Kidney (tissue), 13 donors: ENCODE measurements at regions not wholly inside any gene's neighbourhood (a gene's known extent, or its start where the extent isn't known, plus 50 kb on each side); places are given as distances from the start of the nearest gene placed in this dataset.

Experiments used
- DNase-seq, 5 donors: peaks; one replicate each; pipeline ENCODE4 v3.0.0-alpha.2; 2013 to 2020
- FAIRE-seq: peaks from 2 replicates; lab custom pipeline; 2012; peaks lifted over from hg19 to GRCh38; lab: Jason Lieb, UNC
- H3K27ac ChIP-seq, 2 donors: one replicate each; pipeline ENCODE4 v1.7.0; 2013; ENCODE audit warnings: low read depth in 2 of 2, low read length in 2 of 2, inconsistent platforms in 1 of 2
- H3K27me3 ChIP-seq: one replicate; pipeline ENCODE4 v1.7.1; 2013; ENCODE audit warnings: low read length, inconsistent platforms; ENCODE audit not compliant: control insufficient read depth, insufficient read depth
- H3K36me3 ChIP-seq, 3 donors: one replicate each; pipeline versions ENCODE4 v1.7.0 to v1.7.1; 2013; ENCODE audit warnings: low read length in 3 of 3, control low read depth in 1 of 3, inconsistent platforms in 1 of 3; ENCODE audit not compliant: insufficient read depth in 3 of 3, control insufficient read depth in 2 of 3
- H3K4me1 ChIP-seq, 3 donors: one replicate each; pipeline versions ENCODE4 v1.7.0 to v1.7.1; 2013; ENCODE audit warnings: low read length in 3 of 3, inconsistent platforms in 1 of 3, low read depth in 1 of 3; ENCODE audit not compliant: control insufficient read depth in 2 of 3, insufficient read depth in 2 of 3
- H3K4me3 ChIP-seq, 3 donors: one replicate each; pipeline versions ENCODE4 v1.7.0 to v1.8.1; 2013; ENCODE audit warnings: low read length in 3 of 3, control low read depth in 1 of 3, inconsistent platforms in 1 of 3
- H3K9ac ChIP-seq, 3 donors: one replicate each; pipeline versions ENCODE4 v1.7.0 to v1.7.1; 2013; ENCODE audit warnings: low read length in 3 of 3, control low read depth in 1 of 3, inconsistent platforms in 1 of 3
- H3K9me3 ChIP-seq, 3 donors: one replicate each; pipeline versions ENCODE4 v1.7.0 to v1.7.1; 2013; ENCODE audit warnings: low read length in 3 of 3, control low read depth in 1 of 3, inconsistent platforms in 1 of 3; ENCODE audit not compliant: control insufficient read depth in 2 of 3, insufficient read depth in 1 of 3
- intact Hi-C: fragments of 100-400 bp; cut with DNase I; formaldehyde crosslinking; loops from one replicate; pipeline ENCODE4 v1.11.1; 2022
- TF ChIP-seq, protein P1 (sequence below): IDR thresholded peaks from 3 replicates; pipeline ENCODE4 v1.5.1; 2012; ENCODE audit warnings: mild to moderate bottlenecking, moderate library complexity, borderline replicate concordance; ENCODE audit not compliant: insufficient read depth; ENCODE audit errors: extremely low read depth
- donor health status: control.
- donor health status: control.
- donor health status: control.
- donor health status: control.
- donor health status: control.
- donor health status: DM: yes; HTN: yes; CAD: no.
- donor health status: Normal renal cell carcinoma (clear cell type).

DNA sequence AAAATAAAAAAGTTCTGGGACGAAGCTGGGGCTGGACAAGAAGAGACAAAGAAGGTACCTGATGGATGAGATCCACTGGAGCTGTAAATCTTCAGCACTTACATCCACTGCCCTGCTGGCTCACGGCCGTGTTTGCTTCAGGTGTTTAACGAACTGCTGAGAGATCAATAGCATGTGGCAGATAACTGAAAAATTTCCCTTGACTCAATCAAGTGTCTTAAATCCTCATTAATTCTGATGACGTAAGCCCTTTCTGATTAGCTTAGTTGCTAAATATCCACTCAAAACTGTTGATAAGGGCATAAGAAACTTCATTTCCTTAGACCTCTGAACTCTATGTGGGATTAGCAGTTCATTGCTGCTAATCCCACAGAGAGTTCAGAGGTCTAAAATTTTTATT lies 354.2 kb upstream of the HS3ST1 start:
- Histone ChIP-seq H3K4me1 (no peaks in the 10 kb centered on the region), H3K9me3 (peaks cover 0 to 3% (median 0%) of the 10 kb centered on the region in 3 donors), H3K4me3 (no peak overlapping the region), H3K27ac (no peak overlapping the region), H3K27me3 (no peaks in the 10 kb centered on the region), H3K36me3 (no peaks in the 10 kb centered on the region), H3K9ac (no peak overlapping the region)
- no peak for FAIRE-seq
- TF ChIP-seq, protein P1, sequence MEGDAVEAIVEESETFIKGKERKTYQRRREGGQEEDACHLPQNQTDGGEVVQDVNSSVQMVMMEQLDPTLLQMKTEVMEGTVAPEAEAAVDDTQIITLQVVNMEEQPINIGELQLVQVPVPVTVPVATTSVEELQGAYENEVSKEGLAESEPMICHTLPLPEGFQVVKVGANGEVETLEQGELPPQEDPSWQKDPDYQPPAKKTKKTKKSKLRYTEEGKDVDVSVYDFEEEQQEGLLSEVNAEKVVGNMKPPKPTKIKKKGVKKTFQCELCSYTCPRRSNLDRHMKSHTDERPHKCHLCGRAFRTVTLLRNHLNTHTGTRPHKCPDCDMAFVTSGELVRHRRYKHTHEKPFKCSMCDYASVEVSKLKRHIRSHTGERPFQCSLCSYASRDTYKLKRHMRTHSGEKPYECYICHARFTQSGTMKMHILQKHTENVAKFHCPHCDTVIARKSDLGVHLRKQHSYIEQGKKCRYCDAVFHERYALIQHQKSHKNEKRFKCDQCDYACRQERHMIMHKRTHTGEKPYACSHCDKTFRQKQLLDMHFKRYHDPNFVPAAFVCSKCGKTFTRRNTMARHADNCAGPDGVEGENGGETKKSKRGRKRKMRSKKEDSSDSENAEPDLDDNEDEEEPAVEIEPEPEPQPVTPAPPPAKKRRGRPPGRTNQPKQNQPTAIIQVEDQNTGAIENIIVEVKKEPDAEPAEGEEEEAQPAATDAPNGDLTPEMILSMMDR: no peak
- DNase-seq: no peak
- intact Hi-C loops: no loop called here

DNA sequence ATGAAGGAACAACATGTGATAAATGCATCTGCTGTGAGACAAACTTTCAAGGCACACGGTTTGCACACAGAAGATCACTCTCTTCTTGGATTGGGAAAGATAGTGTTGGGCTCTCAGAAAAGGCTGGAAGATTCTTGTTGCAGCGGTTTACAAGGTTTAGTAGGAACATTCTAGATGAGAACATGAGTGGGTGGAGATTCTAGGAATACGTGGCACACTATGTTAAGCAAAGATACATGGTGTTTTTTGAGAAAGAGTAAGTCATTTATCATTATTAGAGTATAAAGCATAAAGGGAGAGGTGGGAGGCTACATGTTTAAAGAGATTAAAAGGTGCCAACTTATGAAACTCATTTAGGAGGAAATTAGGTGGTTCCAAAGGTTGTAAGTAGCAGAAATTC lies 348.8 kb upstream of the HS3ST1 start:
- Histone ChIP-seq H3K9me3 (peaks cover 0 to 3% (median 0%) of the 10 kb centered on the region in 3 donors), H3K4me1 (no peaks in the 10 kb centered on the region), H3K36me3 (no peaks in the 10 kb centered on the region), H3K27ac (no peak overlapping the region), H3K27me3 (no peaks in the 10 kb centered on the region), H3K9ac (no peak overlapping the region), H3K4me3 (no peak overlapping the region)
- FAIRE-seq (no peak), DNase-seq (no peak)
- intact Hi-C loops: no loop called here
- TF ChIP-seq, protein P1: no peak

DNA sequence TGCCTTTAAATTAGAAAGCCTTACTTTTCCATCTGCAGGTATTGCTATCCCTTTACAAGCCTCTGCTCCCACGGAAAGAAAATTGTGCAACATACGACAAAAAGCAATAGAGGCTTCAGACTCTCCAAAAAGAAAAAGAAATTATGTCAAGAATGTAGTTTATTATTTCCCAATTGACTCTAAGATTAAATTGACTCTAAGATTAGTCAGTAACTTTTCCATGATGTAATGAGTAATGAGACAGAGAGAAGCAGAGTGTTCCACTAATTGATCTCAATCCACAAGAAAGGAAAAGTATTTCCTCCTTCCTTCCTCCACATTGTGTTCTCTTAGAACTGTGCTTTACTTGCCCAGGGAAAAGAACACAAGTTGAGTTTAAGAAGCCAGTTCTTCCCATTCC lies 345.7 kb upstream of the HS3ST1 start:
- Histone ChIP-seq H3K4me1 (no peaks in the 10 kb centered on the region), H3K27me3 (no peaks in the 10 kb centered on the region), H3K27ac (no peak overlapping the region), H3K9me3 (no peaks in the 10 kb centered on the region), H3K4me3 (no peak overlapping the region), H3K36me3 (no peaks in the 10 kb centered on the region), H3K9ac (no peak overlapping the region)
- intact Hi-C loops: no loop called here
- no peak for DNase-seq
- TF ChIP-seq, protein P1: no peak
- FAIRE-seq: no peak

DNA sequence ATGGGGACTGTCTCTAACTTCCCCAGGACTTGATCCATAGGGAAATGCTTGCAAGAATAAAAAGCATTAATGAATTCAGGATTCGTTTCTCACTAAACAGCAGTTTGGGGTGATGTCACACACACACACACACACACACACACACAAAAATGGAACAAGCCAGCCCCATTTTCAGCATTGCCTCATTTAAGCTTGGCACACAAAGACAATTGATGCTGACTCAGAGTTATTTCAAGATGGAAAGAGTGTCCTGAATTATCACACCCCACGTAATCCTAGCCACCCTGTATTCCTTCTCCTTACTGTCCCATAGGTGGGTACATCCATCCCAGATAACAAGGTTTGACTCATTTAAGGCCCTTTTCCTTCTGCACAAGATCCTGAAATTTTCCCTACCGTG lies 345.1 kb upstream of the HS3ST1 start:
- Histone ChIP-seq H3K9ac (no peak overlapping the region), H3K4me3 (no peak overlapping the region), H3K27me3 (no peaks in the 10 kb centered on the region), H3K4me1 (no peaks in the 10 kb centered on the region), H3K36me3 (no peaks in the 10 kb centered on the region), H3K27ac (no peak overlapping the region), H3K9me3 (no peaks in the 10 kb centered on the region)
- no peak for DNase-seq
- no peak for FAIRE-seq
- TF ChIP-seq, protein P1: no peak
- intact Hi-C loops: no loop called here
